IMR-90 (cell line): ENCODE measurements at regions not wholly inside any gene's neighbourhood (a gene's known extent, or its start where the extent isn't known, plus 50 kb on each side); places are given as distances from the start of the nearest gene placed in this dataset.

Source experiments
- ATAC-seq: fragments of 200-7000 bp; cut with Tn5 transposase; 2 replicates; pipeline ENCODE4 v1.9.1; 2020; ENCODE audit warnings: low read depth, mild to moderate bottlenecking, moderate library complexity
- BruUV-seq: library from RNA; stranded (reverse); fragments of 400-500 nt; replicated peaks from 2 replicates; lab custom pipeline; 2021; lab: Mats Ljungman, UMichigan
- CTCF ChIA-PET: fragments of 300-600 bp; formaldehyde crosslinking; extraction: SDS; loops from one replicate; lab custom pipeline; 2021; ENCODE audit warnings: antibody characterized with exemption; lab: Yijun Ruan, JAX
- POLR2A ChIA-PET: fragments of 300-600 bp; sonication (Branson Sonifier 250); formaldehyde crosslinking; loops from one replicate; lab custom pipeline; 2022; ENCODE audit warnings: antibody characterized with exemption; ENCODE audit not compliant: unreplicated experiment; lab: Charles Lee
- DNase-seq: peaks from one replicate; pipeline ENCODE4 v3.0.0; 2013
- H2AFZ ChIP-seq: replicated peaks from 2 replicates; pipeline ENCODE3; 2013; ENCODE audit warnings: low read length, mild to moderate bottlenecking; ENCODE audit not compliant: poor library complexity
- H2AK5ac ChIP-seq: 2 replicates; pipeline ENCODE4 v1.6.1; 2013; ENCODE audit warnings: low read depth, low read length, inconsistent platforms
- H2AK9ac ChIP-seq: replicated peaks from 2 replicates; pipeline ENCODE3; 2013; ENCODE audit warnings: mild to moderate bottlenecking, low read depth, low read length, moderate library complexity; ENCODE audit not compliant: poor library complexity
- H2BK120ac ChIP-seq: 2 replicates; pipeline ENCODE4 v1.6.1; 2013; ENCODE audit warnings: low read depth, low read length, inconsistent platforms
- H2BK15ac ChIP-seq: 3 replicates; pipeline ENCODE4 v1.6.1; 2013; ENCODE audit warnings: low read depth, low read length, inconsistent platforms
- H2BK20ac ChIP-seq: 2 replicates; pipeline ENCODE4 v1.6.1; 2013; ENCODE audit warnings: low read depth, mild to moderate bottlenecking, inconsistent platforms, low read length, moderate library complexity
- H2BK5ac ChIP-seq: 2 replicates; pipeline ENCODE4 v1.6.1; 2013; ENCODE audit warnings: mild to moderate bottlenecking, low read depth, low read length, inconsistent platforms; ENCODE audit not compliant: poor library complexity, severe bottlenecking
- H3K14ac ChIP-seq: replicated peaks from 2 replicates; pipeline ENCODE4 v1.6.1; 2013; ENCODE audit warnings: low read depth, low read length, inconsistent platforms
- H3K18ac ChIP-seq: 2 replicates; pipeline ENCODE4 v1.6.1; 2013; ENCODE audit warnings: low read depth, low read length, control low read depth
- H3K23ac ChIP-seq: 2 replicates; pipeline ENCODE4 v1.6.1; 2013; ENCODE audit warnings: low read depth, low read length, inconsistent platforms
- H3K27ac ChIP-seq: 2 replicates; pipeline ENCODE4 v1.5.1; 2013; ENCODE audit warnings: mild to moderate bottlenecking, control low read depth, low read length; ENCODE audit not compliant: insufficient read depth
- H3K27me3 ChIP-seq: 2 replicates; pipeline ENCODE4 v1.6.1; 2013; ENCODE audit warnings: low read length; ENCODE audit not compliant: control insufficient read depth, insufficient read depth
- H3K36me3 ChIP-seq: 2 replicates; pipeline ENCODE4 v1.6.1; 2013; ENCODE audit warnings: low read length, mixed read lengths; ENCODE audit not compliant: control insufficient read depth, insufficient read depth
- H3K4ac ChIP-seq: 2 replicates; pipeline ENCODE4 v1.6.1; 2013; ENCODE audit warnings: low read depth, low read length, inconsistent platforms
- H3K4me1 ChIP-seq: 2 replicates; pipeline ENCODE4 v1.6.1; 2013; ENCODE audit warnings: low read length, mixed read lengths; ENCODE audit not compliant: control insufficient read depth, insufficient read depth
- H3K4me2 ChIP-seq: 2 replicates; pipeline ENCODE4 v1.6.1; 2013; ENCODE audit warnings: low read depth, mild to moderate bottlenecking, control low read depth, low read length, moderate library complexity
- H3K4me3 ChIP-seq: 2 replicates; pipeline ENCODE4 v1.5.1; 2013; ENCODE audit warnings: low read depth, mild to moderate bottlenecking, control low read depth, low read length, moderate library complexity; ENCODE audit not compliant: insufficient read depth
- H3K56ac ChIP-seq: 2 replicates; pipeline ENCODE4 v1.6.1; 2013; ENCODE audit warnings: low read length, inconsistent platforms; ENCODE audit not compliant: insufficient read depth; ENCODE audit errors: extremely low read depth
- H3K79me1 ChIP-seq, 2 experiments: 2 replicates each; pipeline ENCODE4 v1.6.1; 2013; ENCODE audit warnings: low read length in 2 of 2, inconsistent platforms in 1 of 2, low read depth in 1 of 2
- H3K9ac ChIP-seq: 2 replicates; pipeline ENCODE4 v1.6.1; 2013; ENCODE audit warnings: low read depth, low read length, control low read depth
- H3K9me1 ChIP-seq: 2 replicates; pipeline ENCODE4 v1.6.1; 2013; ENCODE audit warnings: low read length, inconsistent platforms; ENCODE audit not compliant: insufficient read depth
- H3K9me3 ChIP-seq: 2 replicates; pipeline ENCODE4 v1.6.1; 2013; ENCODE audit warnings: low read length; ENCODE audit not compliant: control insufficient read depth, insufficient read depth
- H4K20me1 ChIP-seq: 2 replicates; pipeline ENCODE4 v1.6.1; 2013; ENCODE audit warnings: low read length, inconsistent platforms; ENCODE audit not compliant: insufficient read depth
- H4K5ac ChIP-seq: 2 replicates; pipeline ENCODE4 v1.6.1; 2013; ENCODE audit warnings: mild to moderate bottlenecking, low read depth, low read length, control low read depth
- H4K8ac ChIP-seq, 2 experiments: 2 replicates each; pipeline ENCODE4 v1.6.1; 2013; ENCODE audit warnings: low read depth in 2 of 2, low read length in 2 of 2, control low read depth in 1 of 2, inconsistent platforms in 1 of 2
- H4K91ac ChIP-seq: 2 replicates; pipeline ENCODE4 v1.6.1; 2013; ENCODE audit warnings: low read depth, low read length, inconsistent platforms; ENCODE audit not compliant: insufficient read depth
- BHLHE40 ChIP-seq: fragments of 150-350 bp; IDR thresholded peaks from 2 replicates; pipeline ENCODE4 v1.6.1; 2016; ENCODE audit warnings: mild to moderate bottlenecking, low read depth, low read length
- CEBPB ChIP-seq: IDR thresholded peaks from 2 replicates; pipeline ENCODE4 v1.6.1; 2012; ENCODE audit warnings: low read depth, low read length, improper control_type of control experiment
- CHD1 ChIP-seq: IDR thresholded peaks from 2 replicates; pipeline ENCODE4 v1.6.1; 2012; ENCODE audit warnings: low read depth, low read length, improper control_type of control experiment
- ELK1 ChIP-seq: fragments of 150-350 bp; IDR thresholded peaks from 2 replicates; pipeline ENCODE4 v1.6.1; 2016; ENCODE audit warnings: low read depth, mild to moderate bottlenecking, low read length, moderate library complexity, borderline replicate concordance
- FOS ChIP-seq: fragments of 150-350 bp; IDR thresholded peaks from 2 replicates; pipeline ENCODE4 v1.6.1; 2016; ENCODE audit warnings: low read depth, low read length
- MAFK ChIP-seq: IDR thresholded peaks from 2 replicates; pipeline ENCODE4 v1.6.1; 2012; ENCODE audit warnings: low read depth, low read length, improper control_type of control experiment
- MAZ ChIP-seq: IDR thresholded peaks from 2 replicates; pipeline ENCODE4 v1.6.1; 2012; ENCODE audit warnings: low read depth, mild to moderate bottlenecking, low read length, improper control_type of control experiment, moderate library complexity, borderline replicate concordance
- MXI1 ChIP-seq: IDR thresholded peaks from 2 replicates; pipeline ENCODE4 v1.6.1; 2012; ENCODE audit warnings: low read depth, mild to moderate bottlenecking, low read length, moderate library complexity, borderline replicate concordance
- NFE2L2 ChIP-seq: fragments of 150-350 bp; IDR thresholded peaks from 2 replicates; pipeline ENCODE4 v1.6.1; 2016; ENCODE audit warnings: low read depth, mild to moderate bottlenecking, low read length
- POLR2A ChIP-seq: IDR thresholded peaks from 2 replicates; pipeline ENCODE4 v1.6.1; 2012; ENCODE audit warnings: mild to moderate bottlenecking, low read depth, low read length
- RAD21 ChIP-seq: IDR thresholded peaks from 2 replicates; pipeline ENCODE4 v1.6.1; 2012; ENCODE audit warnings: low read length, improper control_type of control experiment
- RCOR1 ChIP-seq: IDR thresholded peaks from 2 replicates; pipeline ENCODE4 v1.6.1; 2012; ENCODE audit warnings: mild to moderate bottlenecking, low read length, improper control_type of control experiment; ENCODE audit not compliant: insufficient replicate concordance
- RFX5 ChIP-seq: IDR thresholded peaks from 2 replicates; pipeline ENCODE4 v1.8.0; 2012; ENCODE audit warnings: low read depth, mild to moderate bottlenecking, low read length, moderate library complexity
- SMC3 ChIP-seq: fragments of 150-350 bp; IDR thresholded peaks from 2 replicates; pipeline ENCODE4 v1.6.1; 2016; ENCODE audit warnings: low read depth, mild to moderate bottlenecking, antibody characterized with exemption, low read length, moderate library complexity
- USF2 ChIP-seq: fragments of 150-350 bp; IDR thresholded peaks from 2 replicates; pipeline ENCODE4 v1.6.1; 2017; ENCODE audit warnings: mild to moderate bottlenecking, antibody characterized with exemption, low read length, low read depth
- WGBS, 2 experiments: methylation state at CpG; one replicate each; pipeline versions ENCODE4 v1.1.5 to v1.1.7; 2013; ENCODE audit warnings: missing lambda C conversion rate in 2 of 2; ENCODE audit not compliant: insufficient read length in 1 of 2; ENCODE audit errors: extremely low coverage in 2 of 2; 5-methylcytosine and 5-hydroxymethylcytosine counted together
- dilution Hi-C: fragments of 300-500 bp; cut with HindIII; formaldehyde crosslinking; loops from one replicate; pipeline ENCODE4 v1.14.3; 2018; ENCODE audit warnings: low sequenced_read_pairs; ENCODE audit not compliant: unreplicated experiment
- in situ Hi-C: fragments of 300-500 bp; cut with MboI; formaldehyde crosslinking; loops from 3 replicates; pipeline ENCODE4 v1.14.3; 2019; ENCODE audit warnings: low sequenced_read_pairs, inconsistent platforms, mixed read lengths
- intact Hi-C: fragments of 100-400 bp; cut with micrococcal nuclease; formaldehyde crosslinking; loops from 2 replicates; pipeline ENCODE4 v1.10.0; 2022
- TF ChIP-seq, protein P1 (sequence below): conservative IDR thresholded peaks from 2 replicates; pipeline ENCODE4 v1.5.1; 2012; ENCODE audit warnings: mild to moderate bottlenecking, low read depth, low read length, improper control_type of control experiment

- no peak overlapping the region for H2BK20ac ChIP-seq
- no peak overlapping the region for H3K23ac ChIP-seq
- intact Hi-C loops (no loop called here), in situ Hi-C loops (no loop called here), dilution Hi-C loops (no loop called here)
- H3K14ac ChIP-seq: no peak overlapping the region
- no peak overlapping the region for H3K56ac ChIP-seq
- H3K9ac ChIP-seq: no peak overlapping the region
- H2BK15ac ChIP-seq: no peak overlapping the region
- POLR2A ChIA-PET: no interaction called here
- H3K4me2 ChIP-seq: no peak overlapping the region
- no peaks in the 10 kb centered on the region for H3K4me1 ChIP-seq
- H4K20me1 ChIP-seq: no peaks in the 10 kb centered on the region
- no peak overlapping the region for H2AFZ ChIP-seq
- H2AK5ac ChIP-seq: no peak overlapping the region
- H4K5ac ChIP-seq: no peak overlapping the region
- no peaks in the 10 kb centered on the region for H3K79me1 ChIP-seq
- peaks cover 11% of the 10 kb centered on the region for H3K27me3 ChIP-seq
- no peak overlapping the region for H2BK120ac ChIP-seq
- DNase-seq (peak; percentile 10), ATAC-seq (no peak)
- no peak overlapping the region for H3K18ac ChIP-seq
- no peak overlapping the region for H3K4ac ChIP-seq
- no CpG with 5 or more reads among the region's 3 CpGs for WGBS, 2 experiments
- peaks cover 5% of the 10 kb centered on the region; the same call in 1 of the 2 replicates for H3K9me3 ChIP-seq
- H3K27ac ChIP-seq: no peak overlapping the region
- H3K9me1 ChIP-seq: no peaks in the 10 kb centered on the region
- H3K36me3 ChIP-seq: no peaks in the 10 kb centered on the region
- H4K91ac ChIP-seq: no peak overlapping the region
- no TSS peak for BruUV-seq
- H3K4me3 ChIP-seq: no peak overlapping the region
- no peak overlapping the region for H2BK5ac ChIP-seq
- no peak overlapping the region for H2AK9ac ChIP-seq
- TF ChIP-seq POLR2A (no peak), USF2 (no peak), BHLHE40 (no peak), NFE2L2 (no peak), MXI1 (no peak), ELK1 (no peak), SMC3 (no peak), MAFK (no peak), RAD21 (no peak), FOS (no peak), MAZ (no peak), CEBPB (no peak), RCOR1 (no peak), RFX5 (no peak), CHD1 (no peak)
- TF ChIP-seq, protein P1, sequence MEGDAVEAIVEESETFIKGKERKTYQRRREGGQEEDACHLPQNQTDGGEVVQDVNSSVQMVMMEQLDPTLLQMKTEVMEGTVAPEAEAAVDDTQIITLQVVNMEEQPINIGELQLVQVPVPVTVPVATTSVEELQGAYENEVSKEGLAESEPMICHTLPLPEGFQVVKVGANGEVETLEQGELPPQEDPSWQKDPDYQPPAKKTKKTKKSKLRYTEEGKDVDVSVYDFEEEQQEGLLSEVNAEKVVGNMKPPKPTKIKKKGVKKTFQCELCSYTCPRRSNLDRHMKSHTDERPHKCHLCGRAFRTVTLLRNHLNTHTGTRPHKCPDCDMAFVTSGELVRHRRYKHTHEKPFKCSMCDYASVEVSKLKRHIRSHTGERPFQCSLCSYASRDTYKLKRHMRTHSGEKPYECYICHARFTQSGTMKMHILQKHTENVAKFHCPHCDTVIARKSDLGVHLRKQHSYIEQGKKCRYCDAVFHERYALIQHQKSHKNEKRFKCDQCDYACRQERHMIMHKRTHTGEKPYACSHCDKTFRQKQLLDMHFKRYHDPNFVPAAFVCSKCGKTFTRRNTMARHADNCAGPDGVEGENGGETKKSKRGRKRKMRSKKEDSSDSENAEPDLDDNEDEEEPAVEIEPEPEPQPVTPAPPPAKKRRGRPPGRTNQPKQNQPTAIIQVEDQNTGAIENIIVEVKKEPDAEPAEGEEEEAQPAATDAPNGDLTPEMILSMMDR: no peak
- H4K8ac ChIP-seq: no peak overlapping the region
- CTCF ChIA-PET: no interaction called here
Observed at GRCh38 chr12:114294303-114294685, 111.7 kb downstream of the TBX5 start.
